IMR-90 (cell line): ENCODE measurements at regions not wholly inside any gene's neighbourhood (a gene's known extent, or its start where the extent isn't known, plus 50 kb on each side); places are given as distances from the start of the nearest gene placed in this dataset.

Experiments
- ATAC-seq: fragments of 200-7000 bp; cut with Tn5 transposase; 2 replicates; pipeline ENCODE4 v1.9.1; 2020; ENCODE audit warnings: low read depth, mild to moderate bottlenecking, moderate library complexity
- BruUV-seq: library from RNA; stranded (reverse); fragments of 400-500 nt; replicated peaks from 2 replicates; lab custom pipeline; 2021; lab: Mats Ljungman, UMichigan
- CTCF ChIA-PET: fragments of 300-600 bp; formaldehyde crosslinking; extraction: SDS; loops from one replicate; lab custom pipeline; 2021; ENCODE audit warnings: antibody characterized with exemption; lab: Yijun Ruan, JAX
- POLR2A ChIA-PET: fragments of 300-600 bp; sonication (Branson Sonifier 250); formaldehyde crosslinking; loops from one replicate; lab custom pipeline; 2022; ENCODE audit warnings: antibody characterized with exemption; ENCODE audit not compliant: unreplicated experiment; lab: Charles Lee
- DNase-seq: peaks from one replicate; pipeline ENCODE4 v3.0.0; 2013
- H2AFZ ChIP-seq: replicated peaks from 2 replicates; pipeline ENCODE3; 2013; ENCODE audit warnings: low read length, mild to moderate bottlenecking; ENCODE audit not compliant: poor library complexity
- H2AK5ac ChIP-seq: 2 replicates; pipeline ENCODE4 v1.6.1; 2013; ENCODE audit warnings: low read depth, low read length, inconsistent platforms
- H2AK9ac ChIP-seq: replicated peaks from 2 replicates; pipeline ENCODE3; 2013; ENCODE audit warnings: mild to moderate bottlenecking, low read depth, low read length, moderate library complexity; ENCODE audit not compliant: poor library complexity
- H2BK120ac ChIP-seq: 2 replicates; pipeline ENCODE4 v1.6.1; 2013; ENCODE audit warnings: low read depth, low read length, inconsistent platforms
- H2BK15ac ChIP-seq: 3 replicates; pipeline ENCODE4 v1.6.1; 2013; ENCODE audit warnings: low read depth, low read length, inconsistent platforms
- H2BK20ac ChIP-seq: 2 replicates; pipeline ENCODE4 v1.6.1; 2013; ENCODE audit warnings: low read depth, mild to moderate bottlenecking, inconsistent platforms, low read length, moderate library complexity
- H2BK5ac ChIP-seq: 2 replicates; pipeline ENCODE4 v1.6.1; 2013; ENCODE audit warnings: mild to moderate bottlenecking, low read depth, low read length, inconsistent platforms; ENCODE audit not compliant: poor library complexity, severe bottlenecking
- H3K14ac ChIP-seq: replicated peaks from 2 replicates; pipeline ENCODE4 v1.6.1; 2013; ENCODE audit warnings: low read depth, low read length, inconsistent platforms
- H3K18ac ChIP-seq: 2 replicates; pipeline ENCODE4 v1.6.1; 2013; ENCODE audit warnings: low read depth, low read length, control low read depth
- H3K23ac ChIP-seq: 2 replicates; pipeline ENCODE4 v1.6.1; 2013; ENCODE audit warnings: low read depth, low read length, inconsistent platforms
- H3K27ac ChIP-seq: 2 replicates; pipeline ENCODE4 v1.5.1; 2013; ENCODE audit warnings: mild to moderate bottlenecking, control low read depth, low read length; ENCODE audit not compliant: insufficient read depth
- H3K27me3 ChIP-seq: 2 replicates; pipeline ENCODE4 v1.6.1; 2013; ENCODE audit warnings: low read length; ENCODE audit not compliant: control insufficient read depth, insufficient read depth
- H3K36me3 ChIP-seq: 2 replicates; pipeline ENCODE4 v1.6.1; 2013; ENCODE audit warnings: low read length, mixed read lengths; ENCODE audit not compliant: control insufficient read depth, insufficient read depth
- H3K4ac ChIP-seq: 2 replicates; pipeline ENCODE4 v1.6.1; 2013; ENCODE audit warnings: low read depth, low read length, inconsistent platforms
- H3K4me1 ChIP-seq: 2 replicates; pipeline ENCODE4 v1.6.1; 2013; ENCODE audit warnings: low read length, mixed read lengths; ENCODE audit not compliant: control insufficient read depth, insufficient read depth
- H3K4me2 ChIP-seq: 2 replicates; pipeline ENCODE4 v1.6.1; 2013; ENCODE audit warnings: low read depth, mild to moderate bottlenecking, control low read depth, low read length, moderate library complexity
- H3K4me3 ChIP-seq: 2 replicates; pipeline ENCODE4 v1.5.1; 2013; ENCODE audit warnings: low read depth, mild to moderate bottlenecking, control low read depth, low read length, moderate library complexity; ENCODE audit not compliant: insufficient read depth
- H3K56ac ChIP-seq: 2 replicates; pipeline ENCODE4 v1.6.1; 2013; ENCODE audit warnings: low read length, inconsistent platforms; ENCODE audit not compliant: insufficient read depth; ENCODE audit errors: extremely low read depth
- H3K79me1 ChIP-seq, 2 experiments: 2 replicates each; pipeline ENCODE4 v1.6.1; 2013; ENCODE audit warnings: low read length in 2 of 2, inconsistent platforms in 1 of 2, low read depth in 1 of 2
- H3K9ac ChIP-seq: 2 replicates; pipeline ENCODE4 v1.6.1; 2013; ENCODE audit warnings: low read depth, low read length, control low read depth
- H3K9me1 ChIP-seq: 2 replicates; pipeline ENCODE4 v1.6.1; 2013; ENCODE audit warnings: low read length, inconsistent platforms; ENCODE audit not compliant: insufficient read depth
- H3K9me3 ChIP-seq: 2 replicates; pipeline ENCODE4 v1.6.1; 2013; ENCODE audit warnings: low read length; ENCODE audit not compliant: control insufficient read depth, insufficient read depth
- H4K20me1 ChIP-seq: 2 replicates; pipeline ENCODE4 v1.6.1; 2013; ENCODE audit warnings: low read length, inconsistent platforms; ENCODE audit not compliant: insufficient read depth
- H4K5ac ChIP-seq: 2 replicates; pipeline ENCODE4 v1.6.1; 2013; ENCODE audit warnings: mild to moderate bottlenecking, low read depth, low read length, control low read depth
- H4K8ac ChIP-seq, 2 experiments: 2 replicates each; pipeline ENCODE4 v1.6.1; 2013; ENCODE audit warnings: low read depth in 2 of 2, low read length in 2 of 2, control low read depth in 1 of 2, inconsistent platforms in 1 of 2
- H4K91ac ChIP-seq: 2 replicates; pipeline ENCODE4 v1.6.1; 2013; ENCODE audit warnings: low read depth, low read length, inconsistent platforms; ENCODE audit not compliant: insufficient read depth
- BHLHE40 ChIP-seq: fragments of 150-350 bp; IDR thresholded peaks from 2 replicates; pipeline ENCODE4 v1.6.1; 2016; ENCODE audit warnings: mild to moderate bottlenecking, low read depth, low read length
- CEBPB ChIP-seq: IDR thresholded peaks from 2 replicates; pipeline ENCODE4 v1.6.1; 2012; ENCODE audit warnings: low read depth, low read length, improper control_type of control experiment
- CHD1 ChIP-seq: IDR thresholded peaks from 2 replicates; pipeline ENCODE4 v1.6.1; 2012; ENCODE audit warnings: low read depth, low read length, improper control_type of control experiment
- MAFK ChIP-seq: IDR thresholded peaks from 2 replicates; pipeline ENCODE4 v1.6.1; 2012; ENCODE audit warnings: low read depth, low read length, improper control_type of control experiment
- MAZ ChIP-seq: IDR thresholded peaks from 2 replicates; pipeline ENCODE4 v1.6.1; 2012; ENCODE audit warnings: low read depth, mild to moderate bottlenecking, low read length, improper control_type of control experiment, moderate library complexity, borderline replicate concordance
- MXI1 ChIP-seq: IDR thresholded peaks from 2 replicates; pipeline ENCODE4 v1.6.1; 2012; ENCODE audit warnings: low read depth, mild to moderate bottlenecking, low read length, moderate library complexity, borderline replicate concordance
- POLR2A ChIP-seq: IDR thresholded peaks from 2 replicates; pipeline ENCODE4 v1.6.1; 2012; ENCODE audit warnings: mild to moderate bottlenecking, low read depth, low read length
- RAD21 ChIP-seq: IDR thresholded peaks from 2 replicates; pipeline ENCODE4 v1.6.1; 2012; ENCODE audit warnings: low read length, improper control_type of control experiment
- RCOR1 ChIP-seq: IDR thresholded peaks from 2 replicates; pipeline ENCODE4 v1.6.1; 2012; ENCODE audit warnings: mild to moderate bottlenecking, low read length, improper control_type of control experiment; ENCODE audit not compliant: insufficient replicate concordance
- RFX5 ChIP-seq: IDR thresholded peaks from 2 replicates; pipeline ENCODE4 v1.8.0; 2012; ENCODE audit warnings: low read depth, mild to moderate bottlenecking, low read length, moderate library complexity
- SMC3 ChIP-seq: fragments of 150-350 bp; IDR thresholded peaks from 2 replicates; pipeline ENCODE4 v1.6.1; 2016; ENCODE audit warnings: low read depth, mild to moderate bottlenecking, antibody characterized with exemption, low read length, moderate library complexity
- WGBS, 2 experiments: methylation state at CpG; one replicate each; pipeline versions ENCODE4 v1.1.5 to v1.1.7; 2013; ENCODE audit warnings: missing lambda C conversion rate in 2 of 2; ENCODE audit not compliant: insufficient read length in 1 of 2; ENCODE audit errors: extremely low coverage in 2 of 2; 5-methylcytosine and 5-hydroxymethylcytosine counted together
- dilution Hi-C: fragments of 300-500 bp; cut with HindIII; formaldehyde crosslinking; loops from one replicate; pipeline ENCODE4 v1.14.3; 2018; ENCODE audit warnings: low sequenced_read_pairs; ENCODE audit not compliant: unreplicated experiment
- in situ Hi-C: fragments of 300-500 bp; cut with MboI; formaldehyde crosslinking; loops from 3 replicates; pipeline ENCODE4 v1.14.3; 2019; ENCODE audit warnings: low sequenced_read_pairs, inconsistent platforms, mixed read lengths
- intact Hi-C: fragments of 100-400 bp; cut with micrococcal nuclease; formaldehyde crosslinking; loops from 2 replicates; pipeline ENCODE4 v1.10.0; 2022
- TF ChIP-seq, protein P1 (sequence below): fragments of 150-350 bp; IDR thresholded peaks from 2 replicates; pipeline ENCODE4 v1.6.1; 2016; ENCODE audit warnings: low read depth, mild to moderate bottlenecking, low read length, moderate library complexity, borderline replicate concordance
- TF ChIP-seq, protein P2 (sequence below): fragments of 150-350 bp; IDR thresholded peaks from 2 replicates; pipeline ENCODE4 v1.6.1; 2017; ENCODE audit warnings: mild to moderate bottlenecking, antibody characterized with exemption, low read length, low read depth

DNA sequence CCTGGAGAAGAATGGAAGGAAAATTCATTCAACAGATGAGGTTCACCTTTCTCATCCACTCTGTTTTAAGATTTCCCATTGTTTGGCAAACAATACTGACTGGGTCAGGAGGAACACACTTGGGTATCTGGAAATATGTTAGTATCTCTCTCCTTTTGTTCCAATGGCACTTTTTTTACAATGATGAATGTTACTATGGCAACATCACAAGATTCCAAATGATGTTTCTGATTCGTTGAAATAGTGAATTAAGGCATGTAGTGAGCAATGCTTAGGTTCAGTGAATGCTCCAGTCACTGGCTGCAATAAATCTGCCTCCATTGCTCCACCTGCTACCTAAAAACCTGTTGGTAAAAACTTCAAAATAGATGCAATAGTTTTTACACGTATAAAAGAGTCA, 392.8 kb downstream of the DNAH5 start:
- no TSS peak for BruUV-seq
- Histone ChIP-seq H4K5ac (no peak overlapping the region), H3K23ac (no peak overlapping the region), H4K20me1 (no peaks in the 10 kb centered on the region), H3K56ac (no peak overlapping the region), H3K79me1 (no peaks in the 10 kb centered on the region), H3K4me1 (no peaks in the 10 kb centered on the region), H3K9me1 (no peaks in the 10 kb centered on the region), H2BK15ac (no peak overlapping the region), H3K27ac (no peak overlapping the region), H3K18ac (no peak overlapping the region), H3K36me3 (no peaks in the 10 kb centered on the region), H3K27me3 (peaks cover 1% of the 10 kb centered on the region), H2BK120ac (no peak overlapping the region), H3K9me3 (no peaks in the 10 kb centered on the region), H2BK5ac (no peak overlapping the region), H2AFZ (no peak overlapping the region), H2AK9ac (no peak overlapping the region), H3K4me3 (no peak overlapping the region), H4K8ac (no peak overlapping the region), H4K91ac (no peak overlapping the region), H3K4ac (no peak overlapping the region), H3K4me2 (no peak overlapping the region), H2BK20ac (no peak overlapping the region), H3K9ac (no peak overlapping the region), H3K14ac (no peak overlapping the region), H2AK5ac (no peak overlapping the region)
- ATAC-seq: no peak
- TF ChIP-seq BHLHE40 (no peak), SMC3 (no peak), MAZ (no peak), MXI1 (no peak), POLR2A (no peak), CHD1 (no peak), MAFK (no peak), RCOR1 (no peak), CEBPB (no peak), RFX5 (no peak), RAD21 (no peak)
- TF ChIP-seq, protein P1, sequence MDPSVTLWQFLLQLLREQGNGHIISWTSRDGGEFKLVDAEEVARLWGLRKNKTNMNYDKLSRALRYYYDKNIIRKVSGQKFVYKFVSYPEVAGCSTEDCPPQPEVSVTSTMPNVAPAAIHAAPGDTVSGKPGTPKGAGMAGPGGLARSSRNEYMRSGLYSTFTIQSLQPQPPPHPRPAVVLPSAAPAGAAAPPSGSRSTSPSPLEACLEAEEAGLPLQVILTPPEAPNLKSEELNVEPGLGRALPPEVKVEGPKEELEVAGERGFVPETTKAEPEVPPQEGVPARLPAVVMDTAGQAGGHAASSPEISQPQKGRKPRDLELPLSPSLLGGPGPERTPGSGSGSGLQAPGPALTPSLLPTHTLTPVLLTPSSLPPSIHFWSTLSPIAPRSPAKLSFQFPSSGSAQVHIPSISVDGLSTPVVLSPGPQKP: no peak
- TF ChIP-seq, protein P2, sequence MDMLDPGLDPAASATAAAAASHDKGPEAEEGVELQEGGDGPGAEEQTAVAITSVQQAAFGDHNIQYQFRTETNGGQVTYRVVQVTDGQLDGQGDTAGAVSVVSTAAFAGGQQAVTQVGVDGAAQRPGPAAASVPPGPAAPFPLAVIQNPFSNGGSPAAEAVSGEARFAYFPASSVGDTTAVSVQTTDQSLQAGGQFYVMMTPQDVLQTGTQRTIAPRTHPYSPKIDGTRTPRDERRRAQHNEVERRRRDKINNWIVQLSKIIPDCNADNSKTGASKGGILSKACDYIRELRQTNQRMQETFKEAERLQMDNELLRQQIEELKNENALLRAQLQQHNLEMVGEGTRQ: no peak
- intact Hi-C loops (no loop called here), dilution Hi-C loops (no loop called here), in situ Hi-C loops (no loop called here)
- ChIA-PET CTCF (no interaction called here), POLR2A (no interaction called here)
- no CpG with 5 or more reads among the region's 2 CpGs for WGBS, 2 experiments
- no peak for DNase-seq
